Loucy (cell line): ENCODE measurements at regions not wholly inside any gene's neighbourhood (a gene's known extent, or its start where the extent isn't known, plus 50 kb on each side); places are given as distances from the start of the nearest gene placed in this dataset.

Source experiments
- H2AFZ ChIP-seq: fragments of 200-600 bp; sonication (generic); 2 replicates; pipeline ENCODE4 v1.6.0; 2016; ENCODE audit warnings: antibody characterized with exemption, mild to moderate bottlenecking, low read length, moderate library complexity
- H3F3A ChIP-seq: fragments of 200-600 bp; 2 replicates; pipeline ENCODE4 v1.6.0; 2016; ENCODE audit warnings: antibody characterized with exemption, low read depth, mild to moderate bottlenecking
- H3K27me3 ChIP-seq: fragments of 200-600 bp; sonication (generic); 2 replicates; pipeline ENCODE4 v1.6.1; 2014; ENCODE audit warnings: low read length, mild to moderate bottlenecking; ENCODE audit not compliant: insufficient read depth, poor library complexity, severe bottlenecking
- H3K36me3 ChIP-seq: fragments of 200-600 bp; sonication (generic); 2 replicates; pipeline ENCODE4 v1.6.1; 2016; ENCODE audit warnings: low read length; ENCODE audit not compliant: insufficient read depth
- H3K4me1 ChIP-seq: fragments of 200-600 bp; sonication (generic); 2 replicates; pipeline ENCODE4 v1.5.1; 2014; ENCODE audit warnings: low read length, mild to moderate bottlenecking; ENCODE audit not compliant: insufficient read depth, poor library complexity, severe bottlenecking
- H3K4me2 ChIP-seq: fragments of 200-600 bp; sonication (generic); 2 replicates; pipeline ENCODE4 v1.6.0; 2014; ENCODE audit warnings: antibody characterized with exemption, low read length, low read depth, mild to moderate bottlenecking; ENCODE audit not compliant: poor library complexity, severe bottlenecking
- H3K4me3 ChIP-seq: fragments of 200-600 bp; sonication (generic); 2 replicates; pipeline ENCODE4 v1.5.1; 2014; ENCODE audit warnings: low read length, mild to moderate bottlenecking, mixed read lengths; ENCODE audit not compliant: poor library complexity, severe bottlenecking
- H3K79me2 ChIP-seq: fragments of 200-600 bp; sonication (generic); 2 replicates; pipeline ENCODE4 v1.6.1; 2014; ENCODE audit warnings: low read length; ENCODE audit not compliant: insufficient read depth
- H3K9ac ChIP-seq: fragments of 200-600 bp; sonication (generic); 2 replicates; pipeline ENCODE4 v1.6.0; 2014; ENCODE audit warnings: mild to moderate bottlenecking, low read depth, low read length, moderate library complexity; ENCODE audit not compliant: poor library complexity, severe bottlenecking
- H3K9me2 ChIP-seq: fragments of 200-600 bp; sonication (generic); replicated peaks from 2 replicates; pipeline ENCODE4 v1.6.1; 2016; ENCODE audit warnings: low read depth, low read length, mixed read lengths
- H3K9me3 ChIP-seq: fragments of 200-600 bp; sonication (generic); 2 replicates; pipeline ENCODE4 v1.6.1; 2014; ENCODE audit warnings: mild to moderate bottlenecking, antibody characterized with exemption, low read length, low read depth; ENCODE audit not compliant: insufficient read depth
- H4K20me1 ChIP-seq: fragments of 200-600 bp; sonication (generic); 2 replicates; pipeline ENCODE4 v1.6.0; 2014; ENCODE audit warnings: antibody characterized with exemption, low read length, mild to moderate bottlenecking; ENCODE audit not compliant: insufficient read depth, poor library complexity, severe bottlenecking
- EZH2phosphoT487 ChIP-seq: fragments of 200-600 bp; IDR thresholded peaks from 2 replicates; pipeline ENCODE4 v1.6.1; 2018; ENCODE audit warnings: antibody characterized with exemption, mild to moderate bottlenecking, moderate library complexity, borderline replicate concordance
- TF ChIP-seq, protein P1 (sequence below): fragments of 200-600 bp; sonication (generic); conservative IDR thresholded peaks from 2 replicates; pipeline ENCODE4 v1.5.1; 2014; ENCODE audit warnings: mild to moderate bottlenecking, antibody characterized with exemption, low read length

- Histone ChIP-seq H4K20me1 (no peaks in the 10 kb centered on the region), H3K4me1 (no peaks in the 10 kb centered on the region), H3K27me3 (no peaks in the 10 kb centered on the region), H3K79me2 (no peaks in the 10 kb centered on the region), H3K4me3 (no peak overlapping the region), H3K9me3 (no peaks in the 10 kb centered on the region), H3K9me2 (no peaks in the 10 kb centered on the region), H3K4me2 (no peak overlapping the region), H3F3A (no peaks in the 10 kb centered on the region), H3K9ac (no peak overlapping the region), H2AFZ (no peak overlapping the region), H3K36me3 (no peaks in the 10 kb centered on the region)
- no peak for TF ChIP-seq EZH2phosphoT487
- TF ChIP-seq, protein P1, sequence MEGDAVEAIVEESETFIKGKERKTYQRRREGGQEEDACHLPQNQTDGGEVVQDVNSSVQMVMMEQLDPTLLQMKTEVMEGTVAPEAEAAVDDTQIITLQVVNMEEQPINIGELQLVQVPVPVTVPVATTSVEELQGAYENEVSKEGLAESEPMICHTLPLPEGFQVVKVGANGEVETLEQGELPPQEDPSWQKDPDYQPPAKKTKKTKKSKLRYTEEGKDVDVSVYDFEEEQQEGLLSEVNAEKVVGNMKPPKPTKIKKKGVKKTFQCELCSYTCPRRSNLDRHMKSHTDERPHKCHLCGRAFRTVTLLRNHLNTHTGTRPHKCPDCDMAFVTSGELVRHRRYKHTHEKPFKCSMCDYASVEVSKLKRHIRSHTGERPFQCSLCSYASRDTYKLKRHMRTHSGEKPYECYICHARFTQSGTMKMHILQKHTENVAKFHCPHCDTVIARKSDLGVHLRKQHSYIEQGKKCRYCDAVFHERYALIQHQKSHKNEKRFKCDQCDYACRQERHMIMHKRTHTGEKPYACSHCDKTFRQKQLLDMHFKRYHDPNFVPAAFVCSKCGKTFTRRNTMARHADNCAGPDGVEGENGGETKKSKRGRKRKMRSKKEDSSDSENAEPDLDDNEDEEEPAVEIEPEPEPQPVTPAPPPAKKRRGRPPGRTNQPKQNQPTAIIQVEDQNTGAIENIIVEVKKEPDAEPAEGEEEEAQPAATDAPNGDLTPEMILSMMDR: no peak
Observed at GRCh38 chr5:167485061-167485774, 806.2 kb upstream of the WWC1 start.

DNA sequence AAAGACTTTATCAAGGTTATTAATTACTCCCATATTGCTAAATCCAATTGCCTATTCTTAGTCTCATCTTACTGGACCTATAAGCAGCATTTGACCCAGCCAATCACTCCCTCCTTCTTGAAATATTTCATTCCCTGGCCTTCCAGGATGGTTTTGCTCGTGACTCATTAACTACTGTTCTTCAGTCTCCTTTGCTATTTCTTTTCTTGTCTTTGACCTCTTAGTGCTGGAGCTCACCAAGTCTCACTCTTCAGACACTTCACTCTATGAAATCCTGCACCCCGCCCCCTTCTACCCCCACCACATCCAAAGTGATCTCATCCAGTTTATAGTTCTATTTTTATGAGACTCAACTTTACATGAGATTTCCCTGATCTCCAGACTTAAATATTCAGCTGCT, 803.1 kb upstream of the WWC1 start:
- Histone ChIP-seq H3K4me1 (no peaks in the 10 kb centered on the region), H3K36me3 (no peaks in the 10 kb centered on the region), H3K9ac (no peak overlapping the region), H3K4me3 (no peak overlapping the region), H2AFZ (no peak overlapping the region), H3K9me2 (no peaks in the 10 kb centered on the region), H3K9me3 (no peaks in the 10 kb centered on the region), H3K4me2 (no peak overlapping the region), H3F3A (no peaks in the 10 kb centered on the region), H4K20me1 (no peaks in the 10 kb centered on the region), H3K27me3 (no peaks in the 10 kb centered on the region), H3K79me2 (no peaks in the 10 kb centered on the region)
- no peak for TF ChIP-seq EZH2phosphoT487
- TF ChIP-seq, protein P1: no peak

DNA sequence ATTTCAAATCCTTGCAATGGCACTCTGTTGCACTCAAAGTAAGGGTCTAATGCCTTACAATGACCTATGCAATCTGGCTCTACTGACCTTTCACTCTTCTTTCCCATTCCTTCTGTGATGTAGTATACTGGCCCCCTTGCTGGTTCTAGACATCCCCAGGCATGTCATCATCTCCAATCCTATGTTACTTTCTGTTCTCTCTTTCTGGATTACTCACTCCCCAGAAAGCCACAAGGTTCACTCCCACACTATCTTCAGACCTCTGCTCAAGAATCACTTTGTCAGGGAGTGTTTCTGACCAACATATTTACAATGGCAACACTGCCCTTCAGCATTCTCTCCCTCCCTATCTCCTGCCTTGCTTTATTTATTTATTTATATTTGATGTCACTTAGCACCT, 802.2 kb upstream of the WWC1 start:
- Histone ChIP-seq H4K20me1 (no peaks in the 10 kb centered on the region), H3K4me2 (no peak overlapping the region), H2AFZ (no peak overlapping the region), H3K9me2 (no peaks in the 10 kb centered on the region), H3K79me2 (no peaks in the 10 kb centered on the region), H3K4me3 (no peak overlapping the region), H3K27me3 (no peaks in the 10 kb centered on the region), H3K9ac (no peak overlapping the region), H3F3A (no peaks in the 10 kb centered on the region), H3K36me3 (no peaks in the 10 kb centered on the region), H3K9me3 (no peaks in the 10 kb centered on the region), H3K4me1 (no peaks in the 10 kb centered on the region)
- TF ChIP-seq, protein P1: no peak
- TF ChIP-seq EZH2phosphoT487: no peak
